GM23248 (cell line): ENCODE measurements at regions not wholly inside any gene's neighbourhood (a gene's known extent, or its start where the extent isn't known, plus 50 kb on each side); places are given as distances from the start of the nearest gene placed in this dataset.
A peak's percentile ranks its signal among the peaks of the same experiment; 100 is the strongest.
"Not testable (repeated sequence)": the region's sequence is repeated elsewhere in the genome, so short reads cannot be mapped to it uniquely, and the experiment has no call there.

ENCODE experiments used
- DNase-seq: peaks from one replicate; pipeline ENCODE4 v3.0.0-alpha.2; 2015
- H2AFZ ChIP-seq: fragments of 200-600 bp; sonication (generic); 2 replicates; pipeline ENCODE4 v1.6.1; 2016; ENCODE audit warnings: antibody characterized with exemption
- H3F3A ChIP-seq: fragments of 200-600 bp; sonication (generic); 2 replicates; pipeline ENCODE4 v1.6.1; 2016; ENCODE audit warnings: mild to moderate bottlenecking, antibody characterized with exemption, mixed run types; ENCODE audit not compliant: insufficient read depth
- H3K27ac ChIP-seq: fragments of 200-600 bp; sonication (generic); 2 replicates; pipeline ENCODE4 v1.5.1; 2016; ENCODE audit warnings: mild to moderate bottlenecking
- H3K27me3 ChIP-seq: fragments of 200-600 bp; sonication (generic); replicated peaks from 2 replicates; pipeline ENCODE4 v1.6.1; 2016; ENCODE audit warnings: mild to moderate bottlenecking; ENCODE audit not compliant: insufficient read depth
- H3K36me3 ChIP-seq: fragments of 200-600 bp; sonication (generic); 2 replicates; pipeline ENCODE4 v1.6.1; 2016; ENCODE audit warnings: low read depth, mild to moderate bottlenecking
- H3K4me1 ChIP-seq: fragments of 200-600 bp; sonication (generic); 2 replicates; pipeline ENCODE4 v1.6.1; 2016; ENCODE audit warnings: mild to moderate bottlenecking; ENCODE audit not compliant: insufficient read depth
- H3K4me2 ChIP-seq: fragments of 200-600 bp; sonication (generic); one replicate; pipeline ENCODE4 v1.6.1; 2016; ENCODE audit warnings: mild to moderate bottlenecking; ENCODE audit not compliant: unreplicated experiment
- H3K4me3 ChIP-seq: fragments of 200-600 bp; sonication (generic); 2 replicates; pipeline ENCODE4 v1.5.1; 2016; ENCODE audit warnings: mild to moderate bottlenecking
- H3K79me2 ChIP-seq: fragments of 200-600 bp; sonication (generic); 2 replicates; pipeline ENCODE4 v1.6.1; 2016; ENCODE audit warnings: mild to moderate bottlenecking; ENCODE audit not compliant: insufficient read depth
- H3K9ac ChIP-seq: fragments of 200-600 bp; sonication (generic); 2 replicates; pipeline ENCODE4 v1.6.1; 2016; ENCODE audit warnings: mild to moderate bottlenecking
- H3K9me2 ChIP-seq: fragments of 200-600 bp; sonication (generic); 2 replicates; pipeline ENCODE4 v1.6.1; 2016; ENCODE audit warnings: mixed run types, mild to moderate bottlenecking, moderate library complexity; ENCODE audit not compliant: insufficient read depth
- H3K9me3 ChIP-seq: fragments of 200-600 bp; sonication (generic); one replicate; pipeline ENCODE4 v1.6.1; 2017; ENCODE audit warnings: low read depth
- H4K20me1 ChIP-seq: fragments of 200-600 bp; sonication (generic); 2 replicates; pipeline ENCODE4 v1.6.0; 2016; ENCODE audit not compliant: insufficient read depth
- EZH2 ChIP-seq: fragments of 200-600 bp; sonication (generic); IDR thresholded peaks from 2 replicates; pipeline ENCODE4 v1.6.1; 2018; ENCODE audit warnings: antibody characterized with exemption, mild to moderate bottlenecking; ENCODE audit not compliant: insufficient read depth, poor library complexity, severe bottlenecking
- EZH2phosphoT487 ChIP-seq: fragments of 200-600 bp; sonication (generic); IDR thresholded peaks from 2 replicates; pipeline ENCODE4 v1.6.1; 2018; ENCODE audit warnings: antibody characterized with exemption, moderate library complexity, mild to moderate bottlenecking, low read depth; ENCODE audit not compliant: insufficient read depth
- WGBS, 2 experiments: methylation state at CpG; one replicate each; pipeline ENCODE4 v1.1.6; 2015 to 2017; ENCODE audit warnings: low lambda C conversion rate in 2 of 2, low coverage in 1 of 2; ENCODE audit errors: missing lambda C conversion rate in 2 of 2; 5-methylcytosine and 5-hydroxymethylcytosine counted together
- in situ Hi-C: fragments of 300-500 bp; cut with MboI; formaldehyde crosslinking; loops from 2 replicates; pipeline ENCODE4 v1.15.0; 2020

GRCh38 chr12:105600911-105601545, 270.5 kb downstream of the C12orf75 start:
- in situ Hi-C loops: no loop called here
- Histone ChIP-seq H3K4me3 (no peak overlapping the region), H3K79me2 (no peaks in the 10 kb centered on the region), H3K9ac (no peak overlapping the region), H3K9me2 (no peaks in the 10 kb centered on the region), H4K20me1 (no peaks in the 10 kb centered on the region), H3K27ac (no peak overlapping the region), H3K4me2 (peak overlapping the region; percentile 3), H3K36me3 (no peaks in the 10 kb centered on the region), H3K27me3 (no peaks in the 10 kb centered on the region; the same call in 1 of the 2 replicates), H2AFZ (no peak overlapping the region), H3F3A (no peaks in the 10 kb centered on the region), H3K4me1 (no peaks in the 10 kb centered on the region), H3K9me3 (no peaks in the 10 kb centered on the region)
- WGBS, 2 experiments: 34 to 41% methylated on average over 2 of the region's 2 CpGs
- no peak for TF ChIP-seq EZH2phosphoT487
- TF ChIP-seq EZH2: no peak
- no peak for DNase-seq

- H3K27ac ChIP-seq, H3K9me2 ChIP-seq, H3K79me2 ChIP-seq, H3K9ac ChIP-seq, H3K4me3 ChIP-seq, H2AFZ ChIP-seq, DNase-seq, H3K27me3 ChIP-seq, H3K4me1 ChIP-seq, in situ Hi-C loops, H3K36me3 ChIP-seq, H3F3A ChIP-seq, H3K9me3 ChIP-seq, H3K4me2 ChIP-seq, H4K20me1 ChIP-seq: not testable (repeated sequence)
- 44 to 51% methylated on average over 5 of the region's 5 CpGs for WGBS, 2 experiments
Observed at GRCh38 chr12:105602312-105602711, 271.8 kb downstream of the C12orf75 start.

- DNase-seq, H3F3A ChIP-seq, H3K27ac ChIP-seq: not testable (repeated sequence)
Observed at GRCh38 chr12:105604281-105604680, 273.8 kb downstream of the C12orf75 start.

GRCh38 chr12:105606613-105607012, 276.1 kb downstream of the C12orf75 start:
- H3K27me3 ChIP-seq, H3K79me2 ChIP-seq, H3K9me2 ChIP-seq, H3K4me1 ChIP-seq, H3K9ac ChIP-seq, H3K36me3 ChIP-seq, H2AFZ ChIP-seq, H3F3A ChIP-seq, H4K20me1 ChIP-seq, H3K27ac ChIP-seq, DNase-seq, H3K4me2 ChIP-seq, H3K4me3 ChIP-seq, H3K9me3 ChIP-seq, in situ Hi-C loops: not testable (repeated sequence)
- 74 to 78% methylated on average over 1 of the region's 1 CpG for WGBS, 2 experiments

More at GRCh38 chr12:105604281-105604680, 273.8 kb downstream of the C12orf75 start:
- H3K4me3 ChIP-seq, in situ Hi-C loops, H2AFZ ChIP-seq, H3K4me1 ChIP-seq, H3K79me2 ChIP-seq, H3K27me3 ChIP-seq, H3K9me2 ChIP-seq, H4K20me1 ChIP-seq, H3K4me2 ChIP-seq, H3K9me3 ChIP-seq, H3K36me3 ChIP-seq, H3K9ac ChIP-seq: not testable (repeated sequence)
- 51 to 53% methylated on average over 3 of the region's 3 CpGs for WGBS, 2 experiments

- H3K4me3 ChIP-seq, H3K27me3 ChIP-seq, H3K36me3 ChIP-seq, in situ Hi-C loops, H3K9ac ChIP-seq, H3F3A ChIP-seq, H3K9me2 ChIP-seq, H2AFZ ChIP-seq, DNase-seq, H3K79me2 ChIP-seq, H4K20me1 ChIP-seq, H3K9me3 ChIP-seq, H3K4me1 ChIP-seq, H3K4me2 ChIP-seq, H3K27ac ChIP-seq: not testable (repeated sequence)
- WGBS, 2 experiments: 90 to 95% methylated on average over 3 of the region's 3 CpGs
Observed at GRCh38 chr12:105609001-105609400, 278.5 kb downstream of the C12orf75 start.
